ENCODE measurements at regions not wholly inside any gene's neighbourhood (a gene's known extent, or its start where the extent isn't known, plus 50 kb on each side); places are given as distances from the start of the nearest gene placed in this dataset.

GRCh38 chr13:111968336-111969010 is 98.5 kb upstream of the SOX1 start:
- DNase-seq (ENCODE audit: insufficient read length, low spot score): no peak
- no peak for TF ChIP-seq POLR2A (IDR thresholded peaks at IDR 0.05; ENCODE audit: low read depth, low read length)
- FAIRE-seq: no peak

GRCh38 chr13:111969551-111970135 is 97.3 kb upstream of the SOX1 start:
- no peak for TF ChIP-seq POLR2A (IDR thresholded peaks at IDR 0.05; ENCODE audit: low read depth, low read length)
- DNase-seq (ENCODE audit: insufficient read length, low spot score) (no peak), FAIRE-seq (no peak)

DNA sequence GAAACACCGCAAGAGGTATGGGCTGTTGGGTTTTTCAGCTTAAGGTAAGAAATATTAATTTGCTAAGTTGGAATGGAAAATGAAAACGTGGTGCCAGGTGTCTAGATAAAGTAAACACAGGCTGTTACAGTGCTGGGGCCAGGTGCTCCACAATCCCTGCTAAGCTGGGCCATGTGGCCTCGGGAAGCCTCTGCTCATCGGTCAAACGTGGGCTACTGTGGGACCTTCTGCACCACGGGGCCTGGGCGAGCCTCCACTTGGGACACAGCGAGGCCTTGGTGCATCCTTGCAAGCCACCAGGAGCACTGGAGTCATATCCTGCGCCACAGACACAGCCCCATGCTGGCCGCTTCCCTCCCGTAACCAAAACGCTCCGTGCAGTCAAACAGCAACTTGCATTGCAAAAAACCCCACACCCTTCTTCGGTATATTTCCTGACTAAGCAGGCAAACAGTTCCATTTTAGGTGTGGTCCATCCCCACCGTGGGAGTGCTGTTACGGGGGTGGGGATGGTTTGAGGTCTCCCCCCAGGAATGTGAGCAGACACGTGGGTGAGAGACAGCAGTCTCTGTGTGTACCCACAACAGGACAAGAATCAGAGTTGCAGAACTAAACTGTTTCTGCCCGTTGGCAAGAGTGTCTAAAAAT is 96.3 kb upstream of the SOX1 start:
- FAIRE-seq (no peak), DNase-seq (ENCODE audit: insufficient read length, low spot score) (no peak)
- no peak for TF ChIP-seq POLR2A (IDR thresholded peaks at IDR 0.05; ENCODE audit: low read depth, low read length)

DNA sequence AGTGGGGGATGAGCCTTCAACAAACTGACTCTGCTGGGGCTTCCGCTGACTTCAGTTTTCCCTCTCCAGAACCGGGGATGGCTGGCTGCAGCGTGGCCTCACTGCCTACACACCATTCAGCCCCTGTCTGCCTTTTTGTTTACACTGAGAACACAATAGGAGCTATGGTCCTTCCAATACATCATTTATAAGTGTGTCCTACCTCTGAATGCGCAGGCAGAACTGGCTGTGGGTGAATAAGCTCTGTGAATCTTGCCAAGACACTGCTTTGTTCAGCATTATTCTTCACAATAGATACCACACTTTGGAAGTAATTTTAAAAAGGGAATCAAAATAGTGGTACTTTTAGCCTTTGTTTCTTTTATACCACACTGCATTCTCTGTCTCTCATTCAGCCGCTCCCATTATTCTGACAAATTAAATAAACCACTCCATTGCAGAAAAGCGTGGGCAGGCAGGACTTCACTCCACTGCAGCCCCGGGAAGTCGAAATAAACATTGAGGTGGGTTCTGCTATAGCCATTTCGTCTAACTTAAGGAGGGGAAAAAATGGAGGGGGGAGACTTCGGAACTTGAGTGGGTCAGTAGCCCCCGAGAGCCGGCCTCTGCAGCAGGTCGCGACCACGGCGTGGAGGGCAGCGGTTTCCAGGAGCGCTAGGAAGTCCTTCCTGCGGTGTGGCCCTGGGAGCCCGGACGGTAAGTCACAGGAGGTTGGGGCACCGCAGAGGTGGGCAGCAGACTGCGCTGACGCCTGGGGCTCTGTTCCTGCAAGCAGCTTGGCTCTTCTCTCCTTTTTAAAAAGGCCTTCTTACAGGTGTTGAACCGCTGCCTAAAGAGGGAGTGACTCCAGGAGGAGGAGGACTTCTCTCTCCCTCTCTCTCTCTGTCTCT is 94.8 kb upstream of the SOX1 start:
- DNase-seq (ENCODE audit: insufficient read length, low spot score) (no peak), FAIRE-seq (no peak)
- TF ChIP-seq POLR2A (IDR thresholded peaks at IDR 0.05; ENCODE audit: low read depth, low read length): no peak

DNA sequence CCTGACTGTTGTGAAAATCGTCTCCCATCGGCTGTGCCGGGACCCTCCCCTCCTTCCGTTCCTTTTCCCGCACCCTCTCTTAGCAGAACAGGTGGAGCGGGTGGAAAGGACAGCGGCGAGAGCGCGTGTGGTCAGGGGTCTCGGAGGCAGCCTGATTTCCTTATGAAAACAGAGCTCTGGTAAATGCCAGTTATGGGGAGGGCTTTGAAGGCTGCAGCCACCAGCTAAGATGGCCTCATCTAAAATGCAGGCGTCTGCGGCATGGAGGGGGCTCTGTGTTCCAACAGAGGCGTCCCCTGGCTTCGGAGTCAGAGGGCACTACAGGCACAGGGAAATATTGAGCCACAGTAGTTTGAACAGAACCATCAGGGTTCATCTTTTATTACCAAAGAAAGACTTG is 93.8 kb upstream of the SOX1 start:
- TF ChIP-seq POLR2A (IDR thresholded peaks at IDR 0.05; ENCODE audit: low read depth, low read length): no peak
- FAIRE-seq (no peak), DNase-seq (ENCODE audit: insufficient read length, low spot score) (no peak)

DNA sequence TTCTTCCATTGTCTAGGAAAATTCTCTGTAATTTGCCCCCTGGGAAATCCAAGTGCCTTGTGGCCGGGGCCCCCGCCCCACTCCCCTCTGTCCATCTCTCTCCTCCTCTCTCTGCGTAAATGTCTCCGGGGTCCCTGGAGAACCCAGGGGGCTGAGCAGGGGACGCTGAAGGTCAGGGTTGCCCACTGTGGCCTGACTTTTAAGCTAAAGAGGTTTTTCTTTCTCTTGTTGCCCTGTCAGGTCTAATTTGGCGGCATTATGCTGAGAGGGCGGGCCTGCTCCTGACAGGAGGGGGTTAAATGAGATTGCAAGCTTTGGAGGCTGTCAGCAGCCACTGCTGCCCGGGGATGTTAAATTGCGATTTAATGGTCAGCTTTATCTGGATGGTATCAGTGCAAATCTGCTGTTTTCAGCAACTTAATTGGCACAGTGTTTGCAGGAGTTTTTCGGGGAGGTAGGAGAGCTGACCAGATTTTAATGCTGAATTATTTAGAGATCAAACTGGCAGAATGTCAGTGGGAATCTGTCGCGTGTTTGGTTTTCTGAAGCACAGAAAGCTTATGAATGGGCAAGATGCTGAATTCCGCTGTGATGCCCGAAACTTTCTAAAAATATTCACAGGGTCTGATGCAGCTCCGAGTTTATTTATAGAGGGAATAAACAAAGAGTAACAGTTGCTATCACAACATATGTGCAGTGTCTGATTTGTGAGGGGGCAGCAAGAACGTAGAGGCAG is 93.2 kb upstream of the SOX1 start:
- DNase-seq (ENCODE audit: insufficient read length, low spot score) (no peak), FAIRE-seq (no peak)
- TF ChIP-seq POLR2A (IDR thresholded peaks at IDR 0.05; ENCODE audit: low read depth, low read length): no peak

- no peak for DNase-seq (ENCODE audit: insufficient read length, low spot score)
- FAIRE-seq: no peak
- TF ChIP-seq POLR2A (IDR thresholded peaks at IDR 0.05; ENCODE audit: low read depth, low read length): no peak
Observed at GRCh38 chr13:111974341-111974640, 92.7 kb upstream of the SOX1 start.

DNA sequence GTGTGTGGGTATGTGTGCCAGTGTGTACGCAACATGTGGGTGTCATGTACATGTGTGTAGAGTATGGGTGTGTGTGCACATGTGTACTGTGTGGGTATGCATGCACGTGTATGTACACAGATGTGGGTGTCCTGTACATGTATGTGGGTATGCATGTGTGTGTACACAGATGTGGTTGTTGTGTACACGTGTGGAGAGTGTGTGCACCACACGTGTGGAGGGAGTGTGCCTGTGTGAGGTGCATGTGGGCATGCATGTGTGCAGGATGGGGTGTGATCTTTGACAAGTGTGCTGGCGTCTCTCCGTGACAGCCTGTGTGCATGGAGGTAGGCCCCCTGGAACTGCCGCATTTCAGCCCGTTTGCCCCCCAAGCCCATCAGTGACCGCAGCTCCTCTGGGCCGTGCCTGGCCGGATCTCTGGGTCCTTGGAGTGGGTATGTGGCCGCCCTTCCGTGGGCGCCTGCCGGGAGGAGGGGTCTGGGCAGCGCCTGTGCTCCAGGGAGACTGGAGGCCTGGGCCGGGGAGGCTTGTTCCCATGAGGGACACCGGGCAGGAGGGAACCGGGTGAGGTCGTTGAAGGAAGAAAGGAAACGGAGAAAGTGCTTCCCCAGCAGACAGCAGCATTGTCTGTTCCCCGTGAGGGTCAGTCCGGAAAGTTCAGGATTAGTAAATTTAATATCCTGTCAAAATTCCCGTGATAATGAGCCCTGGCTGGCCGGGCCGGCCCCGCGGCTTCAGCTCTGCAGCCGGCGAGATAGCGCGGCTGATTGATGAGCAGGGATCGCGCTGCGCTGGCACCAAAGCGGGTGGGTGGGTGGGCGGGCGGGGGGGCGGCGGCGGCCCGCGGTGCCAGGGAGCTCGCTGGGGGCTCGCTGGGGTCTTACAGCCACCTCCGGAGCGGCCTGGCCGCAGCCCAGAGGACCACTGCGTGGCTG is 91.1 kb upstream of the SOX1 start:
- TF ChIP-seq POLR2A (IDR thresholded peaks at IDR 0.05; ENCODE audit: low read depth, low read length): no peak
- no peak for DNase-seq (ENCODE audit: insufficient read length, low spot score)
- FAIRE-seq: no peak

DNA sequence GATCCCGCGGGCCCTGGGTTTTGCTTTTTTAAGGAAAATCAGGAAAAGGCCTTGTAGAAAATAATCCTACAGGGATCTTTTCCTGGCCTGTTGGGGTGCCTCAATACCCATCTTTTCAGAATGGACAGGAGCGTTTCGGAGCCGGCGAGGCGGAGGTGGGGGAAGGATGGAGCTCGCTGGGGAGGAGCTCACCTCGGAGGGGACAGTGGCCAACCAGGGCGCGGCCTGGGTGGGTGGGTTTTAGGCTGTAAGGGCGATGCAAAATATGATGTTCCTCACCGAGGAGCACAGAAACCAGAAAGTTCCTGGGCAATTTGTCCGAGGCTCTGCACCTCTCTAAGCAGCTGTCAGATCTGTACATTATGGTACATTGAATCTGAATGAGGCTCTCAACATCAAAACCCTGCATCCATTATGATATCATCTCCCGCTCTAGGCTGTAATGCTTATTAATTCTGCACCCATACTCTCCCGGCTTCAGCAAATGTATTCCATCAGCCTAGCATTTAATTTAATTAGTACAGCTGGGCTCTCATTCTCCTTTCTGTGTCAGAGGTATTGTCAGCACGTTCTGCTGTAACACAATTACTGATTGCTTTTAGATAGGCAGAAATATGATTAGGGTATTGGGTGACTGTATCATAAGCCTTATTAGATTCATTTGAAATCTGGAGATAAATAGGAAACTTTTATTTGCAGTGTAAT is 90.3 kb upstream of the SOX1 start:
- no peak for FAIRE-seq
- no peak for DNase-seq (ENCODE audit: insufficient read length, low spot score)
- TF ChIP-seq POLR2A (IDR thresholded peaks at IDR 0.05; ENCODE audit: low read depth, low read length): no peak

DNA sequence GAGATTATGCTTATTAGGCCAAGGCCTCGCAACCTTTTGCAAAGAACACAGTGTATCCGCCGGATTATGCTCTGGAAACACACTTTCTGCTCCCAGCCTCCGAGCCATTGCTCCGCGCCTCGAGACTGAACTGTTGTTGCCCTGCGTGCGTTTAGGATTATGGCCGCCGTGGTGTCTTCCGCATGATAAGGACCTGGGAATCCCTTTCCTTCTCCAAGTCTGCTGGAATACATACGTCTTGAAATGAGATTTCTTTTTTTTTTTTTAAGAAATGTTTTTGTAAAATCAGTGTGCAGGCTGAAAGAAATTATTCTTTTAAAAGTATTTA is 89.8 kb upstream of the SOX1 start:
- no peak for FAIRE-seq
- TF ChIP-seq POLR2A (IDR thresholded peaks at IDR 0.05; ENCODE audit: low read depth, low read length): no peak
- no peak for DNase-seq (ENCODE audit: insufficient read length, low spot score)

GRCh38 chr13:111978546-111978945 is 88.4 kb upstream of the SOX1 start:
- no peak for TF ChIP-seq POLR2A (IDR thresholded peaks at IDR 0.05; ENCODE audit: low read depth, low read length)
- no peak for DNase-seq (ENCODE audit: insufficient read length, low spot score)
- FAIRE-seq: no peak

GRCh38 chr13:111980146-111980929 is 86.6 kb upstream of the SOX1 start:
- DNase-seq (ENCODE audit: insufficient read length, low spot score) (no peak), FAIRE-seq (no peak)
- TF ChIP-seq POLR2A (IDR thresholded peaks at IDR 0.05; ENCODE audit: low read depth, low read length): no peak

Data from H54 (cell line).